ENCODE measurements at regions not wholly inside any gene's neighbourhood (a gene's known extent, or its start where the extent isn't known, plus 50 kb on each side); places are given as distances from the start of the nearest gene placed in this dataset.
A peak's percentile ranks its signal among the peaks of the same experiment; 100 is the strongest.

GRCh38 chr13:31853643-31854326 is 114.5 kb downstream of the RXFP2 start:
- DNase-seq: peak; percentile 93

- DNase-seq: no peak
These were observed 120.2 kb downstream of the RXFP2 start for GRCh38 chr13:31859571-31859970.

- DNase-seq: no peak
These were observed 120.7 kb downstream of the RXFP2 start for GRCh38 chr13:31860002-31860401.

GRCh38 chr13:31862828-31863227 is 123.5 kb downstream of the RXFP2 start:
- DNase-seq: no peak

GRCh38 chr13:31864307-31864706 is 125.0 kb downstream of the RXFP2 start:
- DNase-seq: no peak

- no peak for DNase-seq
These were observed 126.8 kb downstream of the RXFP2 start for GRCh38 chr13:31866099-31866498.

GRCh38 chr13:31867709-31868108 is 128.4 kb downstream of the RXFP2 start:
- no peak for DNase-seq

GRCh38 chr13:31869582-31869981 is 130.3 kb downstream of the RXFP2 start:
- DNase-seq: no peak

GRCh38 chr13:31870511-31870910 is 131.2 kb downstream of the RXFP2 start:
- no peak for DNase-seq

GRCh38 chr13:31873145-31873544 is 133.8 kb downstream of the RXFP2 start:
- DNase-seq: peak; percentile 38

GRCh38 chr13:31875134-31875533 is 135.8 kb downstream of the RXFP2 start:
- DNase-seq: no peak

GRCh38 chr13:31878052-31878451 is 138.7 kb downstream of the RXFP2 start:
- DNase-seq: no peak

GRCh38 chr13:31878495-31878894 is 139.2 kb downstream of the RXFP2 start:
- DNase-seq: peak; percentile 30

GRCh38 chr13:31878955-31879354 is 139.6 kb downstream of the RXFP2 start:
- no peak for DNase-seq

GRCh38 chr13:31880851-31881494 is 141.6 kb downstream of the RXFP2 start:
- no peak for DNase-seq

GRCh38 chr13:31881495-31881882 is 142.2 kb downstream of the RXFP2 start:
- no peak for DNase-seq

- DNase-seq: no peak
These were observed 143.5 kb downstream of the RXFP2 start for GRCh38 chr13:31882794-31883193.

- DNase-seq: no peak
These were observed 145.2 kb downstream of the RXFP2 start for GRCh38 chr13:31884556-31884955.

GRCh38 chr13:31885994-31886393 is 145.6 kb upstream of the FRY start:
- no peak for DNase-seq

GRCh38 chr13:31887286-31887685 is 144.3 kb upstream of the FRY start:
- DNase-seq: no peak

GRCh38 chr13:31890946-31891345 is 140.6 kb upstream of the FRY start:
- no peak for DNase-seq

- DNase-seq: no peak
These were observed 140.1 kb upstream of the FRY start for GRCh38 chr13:31891472-31891871.

GRCh38 chr13:31894931-31895330 is 136.6 kb upstream of the FRY start:
- no peak for DNase-seq

GRCh38 chr13:31895691-31896090 is 135.9 kb upstream of the FRY start:
- DNase-seq: no peak

- DNase-seq: peak; percentile 27
These were observed 135.1 kb upstream of the FRY start for GRCh38 chr13:31896427-31896826.

Measured in NCI-H526 treated with DMSO at 0.1 percent for 48 hours (cell line).